ENCODE measurements at regions not wholly inside any gene's neighbourhood (a gene's known extent, or its start where the extent isn't known, plus 50 kb on each side); places are given as distances from the start of the nearest gene placed in this dataset.

DNA sequence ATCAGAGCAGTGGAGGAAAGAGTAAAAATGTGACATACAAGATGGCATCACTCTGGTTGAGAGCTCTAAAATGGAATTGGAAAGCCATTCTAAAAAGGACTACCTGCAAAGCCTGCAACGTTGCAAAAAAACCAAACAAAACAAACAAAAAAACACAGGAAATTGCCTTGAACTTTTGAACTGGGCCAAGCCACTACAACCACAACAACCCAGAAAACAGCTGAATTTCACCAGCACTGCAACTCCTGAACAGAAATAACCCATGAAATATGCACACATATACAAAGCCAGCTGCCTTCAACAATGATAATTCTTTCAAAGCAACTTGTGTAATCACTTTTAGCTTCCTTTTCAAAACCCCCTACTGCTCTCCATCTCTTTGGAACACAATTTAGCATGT, 326.6 kb upstream of the LRRC4C start:
- TF ChIP-seq, protein P1, sequence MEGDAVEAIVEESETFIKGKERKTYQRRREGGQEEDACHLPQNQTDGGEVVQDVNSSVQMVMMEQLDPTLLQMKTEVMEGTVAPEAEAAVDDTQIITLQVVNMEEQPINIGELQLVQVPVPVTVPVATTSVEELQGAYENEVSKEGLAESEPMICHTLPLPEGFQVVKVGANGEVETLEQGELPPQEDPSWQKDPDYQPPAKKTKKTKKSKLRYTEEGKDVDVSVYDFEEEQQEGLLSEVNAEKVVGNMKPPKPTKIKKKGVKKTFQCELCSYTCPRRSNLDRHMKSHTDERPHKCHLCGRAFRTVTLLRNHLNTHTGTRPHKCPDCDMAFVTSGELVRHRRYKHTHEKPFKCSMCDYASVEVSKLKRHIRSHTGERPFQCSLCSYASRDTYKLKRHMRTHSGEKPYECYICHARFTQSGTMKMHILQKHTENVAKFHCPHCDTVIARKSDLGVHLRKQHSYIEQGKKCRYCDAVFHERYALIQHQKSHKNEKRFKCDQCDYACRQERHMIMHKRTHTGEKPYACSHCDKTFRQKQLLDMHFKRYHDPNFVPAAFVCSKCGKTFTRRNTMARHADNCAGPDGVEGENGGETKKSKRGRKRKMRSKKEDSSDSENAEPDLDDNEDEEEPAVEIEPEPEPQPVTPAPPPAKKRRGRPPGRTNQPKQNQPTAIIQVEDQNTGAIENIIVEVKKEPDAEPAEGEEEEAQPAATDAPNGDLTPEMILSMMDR (IDR thresholded peaks at IDR 0.05; ENCODE audit: low read depth, low read length): no peak
- TF ChIP-seq EZH2phosphoT487 (IDR thresholded peaks at IDR 0.05; ENCODE audit: low read depth): no peak

Measured in OCI-LY3 (cell line).